Fibroblast of the conjunctiva (primary cell): ENCODE measurements at regions not wholly inside any gene's neighbourhood (a gene's known extent, or its start where the extent isn't known, plus 50 kb on each side); places are given as distances from the start of the nearest gene placed in this dataset.
"Not testable (repeated sequence)": the region's sequence is repeated elsewhere in the genome, so short reads cannot be mapped to it uniquely, and the experiment has no call there.

Experiments used
- DNase-seq: peaks from one replicate; pipeline ENCODE4 v3.0.0-alpha.2; 2010; ENCODE audit warnings: low read depth

- no peak for DNase-seq
Measured at GRCh38 chr13:96934889-96935489, 59.3 kb downstream of the OXGR1 start.

DNA sequence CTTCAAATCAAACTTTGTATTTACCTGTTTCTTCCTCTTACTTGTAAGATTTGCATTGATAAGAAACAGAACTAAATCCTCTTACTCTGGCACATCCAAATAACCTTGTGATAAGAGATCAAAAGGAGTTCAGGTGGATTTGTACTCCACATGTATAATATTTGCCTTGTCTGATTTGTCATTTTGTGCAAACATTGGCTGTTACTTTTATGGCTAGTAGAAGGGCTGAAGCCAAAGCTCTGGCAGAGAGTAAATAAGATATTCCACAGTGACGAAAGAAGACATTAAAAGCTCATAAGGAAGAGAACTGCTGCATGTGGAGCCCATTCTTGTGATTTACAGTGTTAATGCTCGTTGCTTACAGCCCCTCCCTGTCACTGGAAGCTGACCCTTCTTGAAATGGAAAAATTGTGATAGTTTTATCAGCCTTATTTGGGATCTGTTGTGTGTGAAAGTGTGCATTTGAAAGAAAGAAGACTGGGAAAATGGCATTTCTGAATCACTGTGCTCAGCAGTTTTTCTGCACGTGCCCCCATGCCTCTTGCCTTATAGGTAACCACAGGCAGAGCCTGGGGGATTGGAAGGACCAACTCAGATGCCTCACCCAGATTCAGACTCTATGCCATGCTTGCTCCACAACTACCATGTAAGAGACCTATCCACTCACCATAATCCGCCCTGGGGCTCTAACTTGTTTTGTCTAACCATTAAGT, 68.2 kb downstream of the OXGR1 start:
- no peak for DNase-seq

DNA sequence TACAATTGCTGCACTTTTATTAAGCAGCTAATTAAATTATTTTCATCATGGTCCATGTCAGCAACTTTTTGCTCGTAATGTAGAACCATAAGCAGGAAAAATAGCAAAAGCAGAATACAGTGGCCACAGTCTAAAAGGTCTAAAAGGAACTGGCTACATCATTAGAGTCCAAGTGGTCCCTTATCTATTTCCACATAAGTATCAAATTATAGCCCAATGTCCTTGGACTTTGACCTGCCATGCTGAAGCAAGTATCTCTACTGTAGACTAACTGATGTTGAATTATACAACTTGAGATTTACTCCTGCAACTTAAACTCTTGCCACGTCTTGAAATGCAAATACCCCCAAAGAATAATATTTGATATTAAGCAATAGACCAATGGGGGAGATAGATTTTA, 68.8 kb downstream of the OXGR1 start:
- no peak for DNase-seq

- not testable (repeated sequence) for DNase-seq
Measured at GRCh38 chr13:96918861-96919631, 75.2 kb downstream of the OXGR1 start.

GRCh38 chr13:96904232-96904631, 90.0 kb downstream of the OXGR1 start:
- DNase-seq, result no peak

GRCh38 chr13:96903085-96903484, 91.2 kb downstream of the OXGR1 start:
- DNase-seq, result no peak

DNA sequence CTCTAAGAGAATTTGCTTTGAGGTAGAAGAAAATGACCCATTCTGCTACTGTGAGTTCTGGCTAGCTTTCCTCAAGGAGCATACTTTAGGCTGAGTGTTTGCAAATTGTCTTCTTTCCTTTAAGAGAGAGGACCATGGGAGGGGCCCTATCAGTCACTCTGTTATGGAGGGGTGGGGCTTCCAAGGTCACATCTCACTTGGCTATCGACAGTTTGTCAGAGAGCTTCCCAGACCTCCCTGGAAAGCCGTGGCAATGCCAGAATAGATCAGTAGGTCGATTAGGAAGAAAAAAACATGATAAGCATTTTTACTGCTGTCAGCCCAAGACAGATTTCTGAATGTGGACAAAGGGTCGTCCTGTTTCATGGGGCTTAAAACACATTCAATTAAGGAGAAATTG, 93.3 kb downstream of the OXGR1 start:
- DNase-seq, result no peak

- DNase-seq, result no peak
Measured at GRCh38 chr13:96899946-96900345, 94.3 kb downstream of the OXGR1 start.

DNA sequence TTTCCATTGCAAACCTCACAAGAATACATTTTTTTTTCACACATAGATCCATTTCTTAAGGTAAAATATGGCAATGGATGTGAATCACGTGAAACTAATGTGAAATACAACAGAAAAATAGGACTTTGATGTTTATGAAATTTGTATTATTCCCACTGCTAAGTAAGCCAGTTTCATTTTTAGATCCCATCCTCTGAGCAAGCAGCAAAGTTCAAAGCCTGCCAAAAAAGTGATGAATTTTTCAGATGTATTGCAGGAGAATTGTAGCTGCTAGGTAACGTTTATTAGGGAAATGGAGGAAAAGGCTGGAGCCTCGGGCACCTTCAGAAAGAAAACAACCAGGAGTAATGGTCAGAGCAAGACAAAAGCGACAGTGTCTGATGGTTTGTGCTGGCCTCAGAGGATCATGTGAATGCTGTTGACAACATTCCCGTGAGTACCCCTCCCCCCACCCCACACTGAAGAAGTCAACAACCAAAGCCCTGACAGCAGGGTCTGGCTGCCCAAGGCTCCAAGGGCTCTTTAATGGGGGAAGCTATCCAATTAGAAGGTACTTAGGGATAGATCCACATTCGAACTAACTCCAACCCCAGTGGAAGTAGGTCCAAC, 95.5 kb downstream of the OXGR1 start:
- no peak for DNase-seq

GRCh38 chr13:96898212-96898611, 96.1 kb downstream of the OXGR1 start:
- peak; percentile 60 for DNase-seq
